Ecto neural progenitor cell (in vitro differentiated cells): ENCODE measurements at regions not wholly inside any gene's neighbourhood (a gene's known extent, or its start where the extent isn't known, plus 50 kb on each side); places are given as distances from the start of the nearest gene placed in this dataset.

Experiments
- DNase-seq: peaks from one replicate; pipeline ENCODE4 v3.0.0-alpha.2; 2018; ENCODE audit warnings: low spot score

GRCh38 chr11:119982517-119983239 lies 155.2 kb downstream of the TRIM29 start:
- no peak for DNase-seq

DNA sequence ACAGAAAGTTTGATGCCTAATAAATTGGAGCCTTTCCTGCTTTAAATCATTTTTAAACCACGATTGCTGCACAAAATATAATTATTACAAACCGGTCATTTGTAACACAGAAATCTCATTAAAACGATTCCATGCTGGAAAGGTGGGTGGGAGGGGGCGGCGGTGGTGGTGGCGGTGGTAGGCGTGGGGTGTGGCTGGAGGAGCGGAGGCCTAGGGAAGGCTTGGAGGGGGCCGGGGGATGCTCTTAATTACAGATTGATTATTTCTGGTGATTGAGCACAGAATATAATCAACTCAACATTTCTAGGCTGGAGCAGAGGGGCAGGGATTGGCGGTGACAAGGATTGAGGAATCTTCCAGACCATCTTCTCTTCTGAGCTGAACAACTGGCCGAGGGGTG lies 157.5 kb downstream of the TRIM29 start:
- DNase-seq, result no peak

GRCh38 chr11:119979701-119980100 lies 158.2 kb downstream of the TRIM29 start:
- DNase-seq, result no peak

DNA sequence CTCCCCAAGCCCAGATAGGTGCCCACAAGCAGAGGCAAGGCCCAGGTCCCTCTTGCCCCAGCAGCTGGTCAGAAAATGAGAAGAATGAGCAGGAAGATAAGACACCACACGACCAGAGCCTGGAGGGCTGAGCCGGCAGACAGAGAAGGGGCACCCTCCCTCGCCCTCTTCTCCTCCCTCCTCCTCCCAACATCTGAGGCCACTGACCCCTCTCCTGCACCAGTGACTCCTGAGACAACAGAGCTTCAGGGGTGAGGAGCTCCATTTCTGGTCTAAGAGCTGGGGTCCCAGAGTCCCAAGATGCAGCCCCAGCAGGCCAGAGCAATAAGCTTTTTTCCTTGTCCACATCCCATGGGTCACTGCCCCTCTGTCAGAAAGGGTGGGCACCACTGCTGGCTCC lies 159.2 kb downstream of the TRIM29 start:
- DNase-seq, result no peak

DNA sequence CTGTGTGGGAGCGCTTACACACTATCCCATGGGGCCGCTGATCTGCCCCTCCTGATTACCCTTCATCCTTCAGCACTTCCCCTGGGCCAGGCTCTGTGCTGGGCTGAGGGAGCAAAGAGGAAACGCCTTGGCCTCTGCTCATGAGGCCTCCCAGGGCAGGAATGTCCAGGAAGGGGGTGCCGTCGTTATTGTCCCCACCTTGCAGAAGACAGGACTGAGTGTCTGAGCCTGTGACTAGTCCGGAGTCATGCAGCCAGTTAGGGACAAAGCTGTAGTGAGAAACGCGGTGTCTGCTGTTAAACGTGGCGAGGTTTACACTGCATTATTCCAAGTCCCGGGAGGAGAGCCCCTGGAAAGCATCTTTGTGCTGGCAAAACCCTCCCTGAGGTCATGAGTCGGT lies 160.0 kb downstream of the TRIM29 start:
- no peak for DNase-seq

DNA sequence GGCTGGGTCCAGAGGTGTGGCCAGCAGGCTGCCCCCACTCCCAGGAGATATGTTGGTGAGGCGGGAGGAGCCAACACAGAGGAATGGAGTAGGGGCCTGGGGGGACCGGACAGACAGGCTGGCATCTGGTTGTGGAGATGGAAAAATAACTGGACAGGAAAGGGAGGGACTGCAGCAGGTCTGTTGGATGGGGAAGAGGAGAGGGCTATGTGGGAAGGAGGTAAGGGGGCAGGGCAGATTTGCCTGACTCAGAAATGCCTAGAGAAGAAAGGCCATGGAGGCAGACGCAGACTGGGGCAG lies 160.4 kb downstream of the TRIM29 start:
- no peak for DNase-seq

- no peak for DNase-seq
Measured at GRCh38 chr11:119976805-119977560, 160.9 kb downstream of the TRIM29 start.

DNA sequence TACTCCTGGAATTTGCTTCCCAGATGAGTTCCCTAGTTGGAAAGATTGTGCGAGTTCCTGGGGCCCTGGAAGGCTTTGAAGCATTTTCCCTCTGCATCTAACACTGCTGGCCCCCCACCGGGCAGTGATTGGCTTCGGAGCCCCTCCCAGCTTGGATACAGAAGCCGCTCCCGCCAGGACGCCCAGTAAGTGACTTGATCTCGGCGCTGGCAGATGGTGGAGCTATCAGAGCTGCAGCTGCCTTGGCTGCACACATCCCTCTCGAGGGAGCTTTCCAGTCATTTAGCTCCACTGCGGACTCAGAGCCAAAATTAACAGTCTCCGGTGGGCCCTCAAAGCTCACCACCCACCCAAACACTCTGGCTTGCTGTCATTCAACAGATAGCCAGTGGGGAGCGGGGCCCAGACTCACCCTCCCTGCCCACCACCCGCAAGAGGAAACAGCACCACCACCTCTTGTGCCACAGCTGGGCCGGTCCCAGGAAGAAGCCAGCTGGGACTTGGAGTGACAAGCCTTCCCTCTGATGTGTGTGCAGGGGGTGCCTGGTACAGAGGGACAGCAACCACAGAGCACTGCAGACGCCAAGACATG lies 162.3 kb downstream of the TRIM29 start:
- DNase-seq, result peak; percentile 77

DNA sequence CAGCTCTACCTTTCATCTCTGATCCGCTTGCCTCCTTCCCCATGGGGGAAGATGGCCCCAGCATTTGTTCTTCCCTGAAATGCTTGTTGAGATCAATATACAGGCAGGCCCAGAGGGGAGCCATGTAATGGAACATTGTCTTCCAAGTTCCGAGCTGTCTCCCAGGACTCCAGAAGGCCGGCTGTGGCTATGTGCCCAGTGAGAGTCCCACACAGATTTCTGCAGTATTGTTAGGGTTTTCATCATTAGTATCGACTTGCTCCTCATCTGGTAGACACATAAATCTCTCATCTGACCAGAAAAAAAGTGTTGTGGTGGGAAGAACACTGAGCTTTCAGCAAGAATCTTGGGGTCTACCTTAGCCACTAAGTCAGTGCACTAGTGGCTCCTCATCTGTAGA lies 163.4 kb downstream of the TRIM29 start:
- DNase-seq, result no peak

DNA sequence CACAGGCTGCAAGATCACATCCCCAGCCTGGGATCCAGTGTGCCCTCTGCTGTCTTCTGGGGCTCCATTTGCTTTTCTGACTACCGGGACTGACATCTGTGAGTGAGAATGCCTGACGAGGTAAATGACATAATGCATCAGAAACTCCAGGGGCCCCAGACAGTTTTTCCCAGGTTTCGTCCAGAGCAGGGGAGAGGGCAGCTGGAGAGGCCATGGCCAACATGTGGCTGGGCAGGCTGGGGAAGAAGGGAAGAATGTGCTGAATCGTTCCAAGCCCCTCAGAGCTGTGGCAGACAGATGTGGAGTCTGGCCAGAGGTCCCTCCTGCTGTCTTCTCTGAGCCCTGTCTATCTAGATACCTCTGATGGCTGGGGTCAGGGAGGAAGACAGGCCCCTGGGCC lies 163.9 kb downstream of the TRIM29 start:
- no peak for DNase-seq

DNA sequence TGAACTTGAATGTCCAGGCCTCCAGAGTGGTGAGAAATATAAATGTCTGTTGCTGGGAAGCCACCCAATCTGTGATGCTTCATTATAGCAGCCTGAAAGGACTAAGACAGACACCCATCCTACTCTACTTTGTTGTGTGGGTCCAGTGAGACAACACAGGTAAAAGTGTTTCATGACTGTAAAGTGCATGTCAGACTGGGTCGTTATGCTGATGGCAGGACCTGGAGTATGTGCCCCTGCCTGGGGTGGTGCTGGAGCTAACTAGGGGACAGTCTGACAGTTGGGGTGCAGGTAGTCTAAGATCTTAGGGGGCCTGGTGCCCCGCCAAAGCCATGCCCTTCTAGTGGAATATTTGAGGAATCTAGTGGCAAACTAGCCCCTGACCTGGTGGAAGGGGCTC lies 165.6 kb downstream of the TRIM29 start:
- no peak for DNase-seq

DNA sequence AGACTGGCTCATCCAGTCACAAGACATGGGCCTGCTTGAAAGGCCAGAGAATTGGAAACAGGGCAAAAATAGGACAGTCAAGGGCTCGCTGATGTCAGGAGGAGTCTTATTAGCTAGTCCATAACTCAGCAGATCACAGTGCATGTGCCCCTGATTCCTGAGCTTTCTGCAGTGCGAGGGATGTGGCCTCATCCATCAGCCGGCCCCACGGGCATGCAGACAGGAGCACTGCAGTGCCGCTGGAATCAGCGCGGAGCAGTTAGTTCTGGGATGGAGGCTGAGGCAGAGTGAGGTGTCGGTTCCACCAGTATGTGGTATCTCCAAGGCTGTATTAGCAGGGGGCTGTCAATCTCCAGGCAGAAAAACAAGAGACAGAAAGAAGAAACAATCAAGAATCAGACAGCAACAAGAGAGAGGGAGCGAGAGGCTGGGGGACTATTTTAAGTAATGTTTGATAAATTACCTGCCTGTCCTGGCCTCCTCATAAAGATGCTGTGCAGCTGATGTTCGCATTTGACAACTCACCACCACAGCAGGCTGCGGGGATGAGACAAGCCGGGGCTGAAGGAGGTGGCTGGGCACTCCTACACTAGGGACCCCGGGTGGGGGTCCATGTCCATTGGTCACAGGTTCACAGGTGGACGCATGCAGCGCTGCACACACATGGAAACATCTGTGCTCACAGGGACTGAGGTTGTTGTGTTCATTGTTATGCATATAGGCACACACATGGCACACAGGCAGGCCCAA lies 167.2 kb downstream of the TRIM29 start:
- DNase-seq, result no peak

- DNase-seq, result no peak
Measured at GRCh38 chr11:119964136-119965025, 173.5 kb downstream of the TRIM29 start.

DNA sequence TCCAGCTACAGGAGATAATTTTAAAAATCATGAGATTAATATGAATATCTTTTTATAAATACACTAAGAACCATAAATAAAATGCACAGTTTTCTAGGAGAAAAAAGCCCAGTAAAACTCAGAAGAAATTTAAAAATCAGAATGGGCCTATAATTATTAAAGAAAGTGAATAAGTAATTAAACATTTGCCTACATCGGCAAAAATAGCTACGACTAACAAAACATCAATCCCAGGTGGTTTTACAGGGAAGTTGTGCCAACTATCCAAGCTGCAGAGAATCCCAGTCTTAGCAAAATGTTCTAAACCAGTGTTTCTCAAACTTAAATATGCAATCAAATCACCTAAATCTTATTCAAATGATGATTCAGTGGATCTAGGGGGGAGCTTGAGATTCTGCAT lies 180.0 kb downstream of the TRIM29 start:
- no peak for DNase-seq

- DNase-seq, result no peak
Measured at GRCh38 chr11:119952441-119952840, 185.5 kb downstream of the TRIM29 start.

- no peak for DNase-seq
Measured at GRCh38 chr11:119943298-119943655, 194.6 kb downstream of the TRIM29 start.

GRCh38 chr11:119942583-119943297 lies 195.2 kb downstream of the TRIM29 start:
- DNase-seq, result no peak

DNA sequence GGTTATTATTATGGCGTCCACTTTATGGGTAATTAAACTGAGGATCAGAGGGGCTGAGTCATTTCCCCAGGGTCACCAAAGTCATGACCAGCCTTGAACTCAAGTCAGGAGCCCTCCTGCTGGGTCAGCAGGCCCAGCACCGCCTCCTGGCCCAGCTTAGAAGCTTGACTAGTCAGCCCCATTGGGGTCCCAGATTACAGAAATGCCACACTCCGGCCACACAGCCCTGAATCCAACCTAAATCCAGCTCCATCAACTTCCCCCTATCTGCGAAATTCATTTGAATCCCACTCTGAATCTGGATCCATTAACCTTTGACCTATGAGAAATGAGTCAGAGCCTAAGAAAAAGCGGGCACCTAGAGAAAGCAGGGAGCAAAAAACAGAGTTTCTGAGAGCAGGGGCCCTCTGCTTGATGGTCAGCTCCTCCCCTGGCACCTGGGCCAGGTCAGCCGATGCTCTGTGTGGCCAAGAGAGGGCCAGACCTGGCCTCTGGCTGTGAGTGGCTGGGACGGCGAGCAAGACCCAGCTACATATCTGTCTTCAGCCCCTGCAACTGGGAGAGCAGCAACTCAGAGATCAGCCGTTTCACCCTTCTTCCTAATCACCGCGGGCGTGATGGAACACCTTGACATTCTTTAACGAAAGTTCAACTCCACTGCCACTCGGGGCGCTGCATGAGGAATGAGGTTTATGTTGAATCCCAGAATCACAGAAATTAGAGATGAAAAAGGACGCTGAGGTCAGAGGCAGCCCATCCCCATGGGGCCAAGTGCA lies 196.1 kb downstream of the TRIM29 start:
- DNase-seq, result no peak

DNA sequence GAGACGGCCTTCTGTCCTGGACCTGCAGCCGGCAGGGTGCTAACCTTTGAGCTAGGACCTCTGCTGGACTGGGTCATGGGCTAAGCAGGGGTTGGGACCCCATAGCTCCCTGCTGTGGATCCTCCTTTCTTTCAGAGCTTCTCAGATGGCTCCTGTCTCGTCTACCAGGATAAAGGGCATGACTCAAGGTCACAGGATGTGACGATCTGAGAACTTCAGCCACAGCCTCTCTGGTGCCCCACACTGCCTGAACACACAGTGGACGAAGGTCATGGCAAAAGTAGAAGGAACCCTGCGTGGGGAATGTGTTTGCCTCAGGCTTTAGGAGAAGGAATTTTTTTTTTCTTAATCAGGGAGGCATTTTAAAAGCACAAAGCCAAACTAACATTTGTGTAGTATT lies 196.7 kb downstream of the TRIM29 start:
- no peak for DNase-seq

DNA sequence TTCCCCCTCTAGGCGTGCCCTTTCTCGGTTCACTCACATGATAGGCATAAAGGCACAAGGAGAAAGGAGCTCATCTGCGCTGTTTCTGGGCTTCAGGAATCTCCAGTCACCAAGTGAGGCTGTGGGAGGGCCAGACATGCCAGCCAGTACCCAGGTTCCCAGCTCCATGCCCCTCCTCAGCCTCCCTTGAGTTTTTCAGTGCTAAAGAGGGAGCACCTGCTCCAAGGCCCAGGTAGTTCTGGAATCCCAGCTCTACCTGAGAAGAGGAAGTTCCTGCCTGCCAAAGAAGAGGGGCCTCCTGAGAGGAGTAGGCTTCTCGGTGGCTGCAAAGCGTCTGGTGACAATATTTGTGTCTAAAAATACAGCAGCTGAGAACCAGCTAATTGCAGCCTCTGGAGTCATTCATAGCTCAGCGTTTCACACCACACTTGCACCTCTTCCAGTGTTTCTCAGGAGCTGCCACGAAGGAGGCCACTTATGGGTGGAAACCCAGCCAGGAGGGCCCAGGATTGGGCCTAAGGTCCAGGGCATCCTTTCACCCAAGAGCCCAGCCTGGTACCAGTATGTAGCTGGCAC lies 197.4 kb downstream of the TRIM29 start:
- no peak for DNase-seq
